ENCODE measurements at regions not wholly inside any gene's neighbourhood (a gene's known extent, or its start where the extent isn't known, plus 50 kb on each side); places are given as distances from the start of the nearest gene placed in this dataset.

- ChIA-PET CTCF (no interaction called here), POLR2A (no interaction called here)
- Histone ChIP-seq H3K27ac (ENCODE audit: low read length) (no peak overlapping the region), H3K4me1 (ENCODE audit: control insufficient read depth, insufficient read depth, low read length) (no peaks in the 10 kb centered on the region), H3K4me3 (ENCODE audit: low read depth in 2 of 2, low read length in 2 of 2) (no peak overlapping the region), H3K36me3 (ENCODE audit: control insufficient read depth, insufficient read depth, low read length) (no peaks in the 10 kb centered on the region), H3K27me3 (ENCODE audit: control insufficient read depth, insufficient read depth, low read length) (no peaks in the 10 kb centered on the region), H3K9me3 (ENCODE audit: control insufficient read depth, insufficient read depth, low read depth, low read length) (no peaks in the 10 kb centered on the region)
- ATAC-seq = no peak
- in situ Hi-C loops (cut with HindIII; ENCODE audit: low pct_unique_long_range_greater_than_20kb, low sequenced_read_pairs) (no loop called here), intact Hi-C loops (cut with micrococcal nuclease; ENCODE audit: unreplicated experiment) (no loop called here)
- no TSS peak for BruUV-seq (replicated peaks)
- no peak for DNase-seq (ENCODE audit: low read depth, low spot score)
- TF ChIP-seq POLR2AphosphoS5 (IDR thresholded peaks at IDR 0.05; ENCODE audit: low read depth, low read length) (no peak), SIN3A (IDR thresholded peaks at IDR 0.05; ENCODE audit: borderline replicate concordance, insufficient read depth, low read depth, low read length) (no peak), REST (IDR thresholded peaks at IDR 0.05; ENCODE audit: insufficient read depth in 1 of 2, low read depth in 2 of 2, low read length in 1 of 2) (no peak), CTCF (IDR thresholded peaks at IDR 0.05) (no peak), TCF7L2 (IDR thresholded peaks at IDR 0.05; ENCODE audit: low read depth, low read length) (no peak)
Measured at GRCh38 chr4:137200322-137200721, 332.0 kb downstream of the PCDH18 start.

GRCh38 chr4:137198791-137199190 lies 333.5 kb downstream of the PCDH18 start:
- Histone ChIP-seq H3K4me3 (ENCODE audit: low read depth in 2 of 2, low read length in 2 of 2) (no peak overlapping the region), H3K27me3 (ENCODE audit: control insufficient read depth, insufficient read depth, low read length) (no peaks in the 10 kb centered on the region), H3K9me3 (ENCODE audit: control insufficient read depth, insufficient read depth, low read depth, low read length) (no peaks in the 10 kb centered on the region), H3K36me3 (ENCODE audit: control insufficient read depth, insufficient read depth, low read length) (no peaks in the 10 kb centered on the region; the same call in 1 of the 2 replicates), H3K4me1 (ENCODE audit: control insufficient read depth, insufficient read depth, low read length) (no peaks in the 10 kb centered on the region), H3K27ac (ENCODE audit: low read length) (no peak overlapping the region)
- ChIA-PET POLR2A (no interaction called here), CTCF (no interaction called here)
- in situ Hi-C loops (cut with HindIII; ENCODE audit: low pct_unique_long_range_greater_than_20kb, low sequenced_read_pairs) = no loop called here
- TF ChIP-seq TCF7L2 (IDR thresholded peaks at IDR 0.05; ENCODE audit: low read depth, low read length) (no peak), CTCF (IDR thresholded peaks at IDR 0.05) (no peak), SIN3A (IDR thresholded peaks at IDR 0.05; ENCODE audit: borderline replicate concordance, insufficient read depth, low read depth, low read length) (no peak), REST (IDR thresholded peaks at IDR 0.05; ENCODE audit: insufficient read depth in 1 of 2, low read depth in 2 of 2, low read length in 1 of 2) (no peak)
- BruUV-seq (replicated peaks) = no TSS peak
- ATAC-seq = no peak
- intact Hi-C loops (cut with micrococcal nuclease; ENCODE audit: unreplicated experiment) = no loop called here
- no peak for DNase-seq (ENCODE audit: low read depth, low spot score)

Measured in Panc1 (cell line).